ENCODE measurements at regions not wholly inside any gene's neighbourhood (a gene's known extent, or its start where the extent isn't known, plus 50 kb on each side); places are given as distances from the start of the nearest gene placed in this dataset.

- Histone ChIP-seq H3K4me2 (ENCODE audit: extremely low read depth, insufficient read depth, low read length) (no peak overlapping the region), H3K4me1 (ENCODE audit: control insufficient read depth, extremely low read depth, insufficient read depth, low read length) (no peaks in the 10 kb centered on the region), H4K20me1 (ENCODE audit: control insufficient read depth, extremely low read depth, insufficient read depth, low read length) (no peaks in the 10 kb centered on the region), H2AFZ (ENCODE audit: low read length) (no peak overlapping the region), H3K27ac (ENCODE audit: insufficient read depth, low read length) (no peak overlapping the region), H3K79me2 (ENCODE audit: control insufficient read depth, insufficient read depth, low read length) (no peaks in the 10 kb centered on the region), H3K9ac (ENCODE audit: insufficient read depth, low read length) (no peak overlapping the region), H3K9me3 (ENCODE audit: control insufficient read depth, insufficient read depth, low read depth, low read length) (no peaks in the 10 kb centered on the region), H3K27me3 (ENCODE audit: control insufficient read depth, insufficient read depth, low read length) (no peaks in the 10 kb centered on the region), H3K4me3 (replicated peaks in 1 of 4; ENCODE audit: control extremely low read depth in 1 of 4, insufficient read depth in 1 of 4, low read depth in 3 of 4, low read length in 4 of 4) (no peak overlapping the region), H3K36me3 (ENCODE audit: control insufficient read depth, insufficient read depth, low read length) (no peaks in the 10 kb centered on the region)
- TF ChIP-seq, protein P1, sequence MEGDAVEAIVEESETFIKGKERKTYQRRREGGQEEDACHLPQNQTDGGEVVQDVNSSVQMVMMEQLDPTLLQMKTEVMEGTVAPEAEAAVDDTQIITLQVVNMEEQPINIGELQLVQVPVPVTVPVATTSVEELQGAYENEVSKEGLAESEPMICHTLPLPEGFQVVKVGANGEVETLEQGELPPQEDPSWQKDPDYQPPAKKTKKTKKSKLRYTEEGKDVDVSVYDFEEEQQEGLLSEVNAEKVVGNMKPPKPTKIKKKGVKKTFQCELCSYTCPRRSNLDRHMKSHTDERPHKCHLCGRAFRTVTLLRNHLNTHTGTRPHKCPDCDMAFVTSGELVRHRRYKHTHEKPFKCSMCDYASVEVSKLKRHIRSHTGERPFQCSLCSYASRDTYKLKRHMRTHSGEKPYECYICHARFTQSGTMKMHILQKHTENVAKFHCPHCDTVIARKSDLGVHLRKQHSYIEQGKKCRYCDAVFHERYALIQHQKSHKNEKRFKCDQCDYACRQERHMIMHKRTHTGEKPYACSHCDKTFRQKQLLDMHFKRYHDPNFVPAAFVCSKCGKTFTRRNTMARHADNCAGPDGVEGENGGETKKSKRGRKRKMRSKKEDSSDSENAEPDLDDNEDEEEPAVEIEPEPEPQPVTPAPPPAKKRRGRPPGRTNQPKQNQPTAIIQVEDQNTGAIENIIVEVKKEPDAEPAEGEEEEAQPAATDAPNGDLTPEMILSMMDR (conservative IDR thresholded peaks at IDR 0.05 in 1 of 2, IDR thresholded peaks at IDR 0.05 in 1 of 2; ENCODE audit: low read depth in 1 of 2, low read length in 2 of 2): no peak
- no peak for TF ChIP-seq EZH2 (IDR thresholded peaks at IDR 0.05; ENCODE audit: low read length, missing control alignments)
- DNase-seq (ENCODE audit: low read depth in 2 of 2): no peak
These were observed 432.2 kb downstream of the KIF20B start for GRCh38 chr10:90133606-90134005.

GRCh38 chr10:90136731-90137316 lies 435.4 kb downstream of the KIF20B start:
- no peaks in the 10 kb centered on the region for H3K79me2 ChIP-seq (ENCODE audit: control insufficient read depth, insufficient read depth, low read length)
- H3K9me3 ChIP-seq (ENCODE audit: control insufficient read depth, insufficient read depth, low read depth, low read length): no peaks in the 10 kb centered on the region
- H3K4me2 ChIP-seq (ENCODE audit: extremely low read depth, insufficient read depth, low read length): no peak overlapping the region
- peak; percentile 32 to 43 for DNase-seq (ENCODE audit: low read depth in 2 of 2)
- no peak overlapping the region for H2AFZ ChIP-seq (ENCODE audit: low read length)
- H4K20me1 ChIP-seq (ENCODE audit: control insufficient read depth, extremely low read depth, insufficient read depth, low read length): no peaks in the 10 kb centered on the region
- no peak overlapping the region for H3K27ac ChIP-seq (ENCODE audit: insufficient read depth, low read length)
- no peaks in the 10 kb centered on the region for H3K27me3 ChIP-seq (ENCODE audit: control insufficient read depth, insufficient read depth, low read length)
- H3K4me1 ChIP-seq (ENCODE audit: control insufficient read depth, extremely low read depth, insufficient read depth, low read length): no peaks in the 10 kb centered on the region
- no peak for TF ChIP-seq EZH2 (IDR thresholded peaks at IDR 0.05; ENCODE audit: low read length, missing control alignments)
- TF ChIP-seq, protein P1 (conservative IDR thresholded peaks at IDR 0.05 in 1 of 2, IDR thresholded peaks at IDR 0.05 in 1 of 2; ENCODE audit: low read depth in 1 of 2, low read length in 2 of 2): no peak
- H3K4me3 ChIP-seq (replicated peaks in 1 of 4; ENCODE audit: control extremely low read depth in 1 of 4, insufficient read depth in 1 of 4, low read depth in 3 of 4, low read length in 4 of 4): no peak overlapping the region
- H3K9ac ChIP-seq (ENCODE audit: insufficient read depth, low read length): no peak overlapping the region
- H3K36me3 ChIP-seq (ENCODE audit: control insufficient read depth, insufficient read depth, low read length): no peaks in the 10 kb centered on the region

- H3K79me2 ChIP-seq (ENCODE audit: control insufficient read depth, insufficient read depth, low read length): no peaks in the 10 kb centered on the region
- peak in 1 of 2 donors; percentile 36 for DNase-seq (ENCODE audit: low read depth in 2 of 2)
- H3K9me3 ChIP-seq (ENCODE audit: control insufficient read depth, insufficient read depth, low read depth, low read length): no peaks in the 10 kb centered on the region
- no peak for TF ChIP-seq EZH2 (IDR thresholded peaks at IDR 0.05; ENCODE audit: low read length, missing control alignments)
- TF ChIP-seq, protein P1 (conservative IDR thresholded peaks at IDR 0.05 in 1 of 2, IDR thresholded peaks at IDR 0.05 in 1 of 2; ENCODE audit: low read depth in 1 of 2, low read length in 2 of 2): peak; percentile 47 to 59
- no peak overlapping the region for H3K4me2 ChIP-seq (ENCODE audit: extremely low read depth, insufficient read depth, low read length)
- no peaks in the 10 kb centered on the region for H3K36me3 ChIP-seq (ENCODE audit: control insufficient read depth, insufficient read depth, low read length)
- H4K20me1 ChIP-seq (ENCODE audit: control insufficient read depth, extremely low read depth, insufficient read depth, low read length): no peaks in the 10 kb centered on the region
- H3K9ac ChIP-seq (ENCODE audit: insufficient read depth, low read length): no peak overlapping the region
- no peak overlapping the region for H3K4me3 ChIP-seq (replicated peaks in 1 of 4; ENCODE audit: control extremely low read depth in 1 of 4, insufficient read depth in 1 of 4, low read depth in 3 of 4, low read length in 4 of 4)
- H3K27ac ChIP-seq (ENCODE audit: insufficient read depth, low read length): no peak overlapping the region
- H3K4me1 ChIP-seq (ENCODE audit: control insufficient read depth, extremely low read depth, insufficient read depth, low read length): no peaks in the 10 kb centered on the region
- H2AFZ ChIP-seq (ENCODE audit: low read length): no peak overlapping the region
- no peaks in the 10 kb centered on the region for H3K27me3 ChIP-seq (ENCODE audit: control insufficient read depth, insufficient read depth, low read length)
These were observed 437.5 kb downstream of the KIF20B start for GRCh38 chr10:90138844-90139243.

Measured in fibroblast of lung (primary cell).